Trophoblast cell (in vitro differentiated cells and primary cell): ENCODE measurements at regions not wholly inside any gene's neighbourhood (a gene's known extent, or its start where the extent isn't known, plus 50 kb on each side); places are given as distances from the start of the nearest gene placed in this dataset.

ENCODE experiments used
- DNase-seq, 2 donors: peaks; one replicate each; pipeline ENCODE4 v3.0.0-alpha.2; 2016
- H2AFZ ChIP-seq: 2 replicates; pipeline ENCODE4 v1.6.1; 2013; ENCODE audit warnings: low read length, moderate library complexity, mild to moderate bottlenecking; ENCODE audit not compliant: insufficient read depth, poor library complexity
- H2AK5ac ChIP-seq: 2 replicates; pipeline ENCODE4 v1.6.1; 2013; ENCODE audit warnings: mild to moderate bottlenecking, low read length
- H2BK120ac ChIP-seq: 2 replicates; pipeline ENCODE4 v1.6.1; 2013; ENCODE audit warnings: low read length, mild to moderate bottlenecking, moderate library complexity; ENCODE audit not compliant: insufficient read depth, poor library complexity
- H2BK12ac ChIP-seq: 2 replicates; pipeline ENCODE4 v1.6.1; 2013; ENCODE audit warnings: mild to moderate bottlenecking, low read length, moderate library complexity
- H2BK5ac ChIP-seq: 2 replicates; pipeline ENCODE4 v1.6.1; 2013; ENCODE audit warnings: low read length, low read depth, moderate library complexity, mild to moderate bottlenecking; ENCODE audit not compliant: poor library complexity
- H3K14ac ChIP-seq: 2 replicates; pipeline ENCODE4 v1.6.1; 2013; ENCODE audit warnings: mild to moderate bottlenecking, low read length
- H3K18ac ChIP-seq: 2 replicates; pipeline ENCODE4 v1.6.1; 2013; ENCODE audit warnings: mild to moderate bottlenecking, low read length
- H3K23ac ChIP-seq: 2 replicates; pipeline ENCODE4 v1.6.1; 2013; ENCODE audit warnings: low read length
- H3K27ac ChIP-seq: 2 replicates; pipeline ENCODE4 v1.5.1; 2013; ENCODE audit warnings: low read depth, mild to moderate bottlenecking, inconsistent platforms, low read length, moderate library complexity
- H3K27me3 ChIP-seq: 2 replicates; pipeline ENCODE4 v1.6.1; 2013; ENCODE audit warnings: inconsistent platforms, mild to moderate bottlenecking, low read length, moderate library complexity; ENCODE audit not compliant: insufficient read depth
- H3K36me3 ChIP-seq, 2 experiments: 1 replicate in 1 of 2; 2 replicates in 1 of 2; pipeline ENCODE4 v1.6.1; 2013; ENCODE audit warnings: low read length in 2 of 2, mild to moderate bottlenecking in 2 of 2, moderate library complexity in 1 of 2; ENCODE audit not compliant: insufficient read depth in 2 of 2, control insufficient read depth in 1 of 2
- H3K4ac ChIP-seq: 2 replicates; pipeline ENCODE4 v1.6.1; 2013; ENCODE audit warnings: low read depth, mild to moderate bottlenecking, low read length, moderate library complexity
- H3K4me1 ChIP-seq, 2 experiments: 1 replicate in 1 of 2; 2 replicates in 1 of 2; pipeline ENCODE4 v1.6.1; 2013; ENCODE audit warnings: low read length in 2 of 2, mild to moderate bottlenecking in 2 of 2, moderate library complexity in 1 of 2; ENCODE audit not compliant: insufficient read depth in 2 of 2, control insufficient read depth in 1 of 2
- H3K4me2 ChIP-seq: 2 replicates; pipeline ENCODE4 v1.6.1; 2013; ENCODE audit warnings: inconsistent platforms, mild to moderate bottlenecking, low read length, moderate library complexity
- H3K4me3 ChIP-seq: 2 replicates; pipeline ENCODE4 v1.5.1; 2013; ENCODE audit warnings: mild to moderate bottlenecking, low read depth, low read length, inconsistent platforms
- H3K79me1 ChIP-seq: one replicate; pipeline ENCODE4 v1.6.1; 2013; ENCODE audit warnings: low read length
- H3K79me2 ChIP-seq: 2 replicates; pipeline ENCODE4 v1.6.1; 2013; ENCODE audit warnings: low read length, mild to moderate bottlenecking; ENCODE audit not compliant: control insufficient read depth, insufficient read depth, poor library complexity
- H3K9ac ChIP-seq: 2 replicates; pipeline ENCODE4 v1.6.1; 2013; ENCODE audit warnings: mild to moderate bottlenecking, low read length
- H3K9me3 ChIP-seq: 2 replicates; pipeline ENCODE4 v1.6.1; 2013; ENCODE audit warnings: low read depth, mild to moderate bottlenecking, control low read depth, inconsistent platforms, low read length; ENCODE audit not compliant: insufficient read depth
- H4K12ac ChIP-seq: 2 replicates; pipeline ENCODE4 v1.6.1; 2013; ENCODE audit warnings: low read depth, mild to moderate bottlenecking, low read length, moderate library complexity
- H4K8ac ChIP-seq: 2 replicates; pipeline ENCODE4 v1.6.1; 2013; ENCODE audit warnings: low read depth, mild to moderate bottlenecking, low read length, moderate library complexity
- H4K91ac ChIP-seq: one replicate; pipeline ENCODE4 v1.6.1; 2013; ENCODE audit warnings: low read depth, mild to moderate bottlenecking, low read length, moderate library complexity
- WGBS: extraction: QIAGEN DNeasy Blood & Tissue Kit; methylation state at CpG from one replicate; pipeline ENCODE4 v1.1.7; 2013; ENCODE audit warnings: missing lambda C conversion rate; ENCODE audit not compliant: insufficient read length, insufficient coverage; ENCODE audit errors: extremely low coverage; 5-methylcytosine and 5-hydroxymethylcytosine counted together

DNA sequence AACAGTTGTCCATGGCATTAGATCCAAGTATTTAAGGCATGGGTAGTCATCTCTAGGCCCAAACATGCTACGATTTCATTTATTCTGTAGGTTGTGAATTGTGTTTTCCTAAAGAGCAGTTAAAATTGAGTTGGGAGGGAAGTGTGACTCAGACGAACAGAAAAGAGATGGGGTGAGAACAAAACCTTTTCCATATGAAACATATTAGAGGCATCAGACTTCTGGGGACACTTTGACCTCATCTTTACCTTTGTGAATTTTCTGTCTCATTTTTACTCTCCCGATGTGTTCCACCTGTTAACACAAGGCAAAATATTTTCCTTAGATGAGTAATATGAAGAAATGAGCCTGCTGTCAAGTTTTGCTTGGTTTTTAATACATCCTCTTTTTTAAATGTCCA lies 181.3 kb downstream of the ESM1 start:
- H3K36me3 ChIP-seq, result no peaks in the 10 kb centered on the region
- no peaks in the 10 kb centered on the region for H3K79me2 ChIP-seq
- H3K14ac ChIP-seq, result no peak overlapping the region
- no peak overlapping the region for H4K91ac ChIP-seq
- no peak overlapping the region for H3K9ac ChIP-seq
- H3K4me2 ChIP-seq, result no peak overlapping the region
- H3K27me3 ChIP-seq, result no peaks in the 10 kb centered on the region
- H2BK5ac ChIP-seq, result no peak overlapping the region
- H3K4me3 ChIP-seq, result no peak overlapping the region
- H2BK120ac ChIP-seq, result no peak overlapping the region
- H3K23ac ChIP-seq, result no peak overlapping the region
- no peak overlapping the region for H4K8ac ChIP-seq
- H3K79me1 ChIP-seq, result no peaks in the 10 kb centered on the region
- no peak overlapping the region for H2AK5ac ChIP-seq
- DNase-seq, result no peak
- H2BK12ac ChIP-seq, result no peak overlapping the region
- no peak overlapping the region for H4K12ac ChIP-seq
- no peak overlapping the region for H3K4ac ChIP-seq
- no peaks in the 10 kb centered on the region for H3K9me3 ChIP-seq
- no peak overlapping the region for H2AFZ ChIP-seq
- H3K4me1 ChIP-seq, result peaks cover 0 to 3% of the 10 kb centered on the region in 2 experiments
- H3K18ac ChIP-seq, result no peak overlapping the region
- H3K27ac ChIP-seq, result no peak overlapping the region
- no CpG with 5 or more reads among the region's 3 CpGs for WGBS

DNA sequence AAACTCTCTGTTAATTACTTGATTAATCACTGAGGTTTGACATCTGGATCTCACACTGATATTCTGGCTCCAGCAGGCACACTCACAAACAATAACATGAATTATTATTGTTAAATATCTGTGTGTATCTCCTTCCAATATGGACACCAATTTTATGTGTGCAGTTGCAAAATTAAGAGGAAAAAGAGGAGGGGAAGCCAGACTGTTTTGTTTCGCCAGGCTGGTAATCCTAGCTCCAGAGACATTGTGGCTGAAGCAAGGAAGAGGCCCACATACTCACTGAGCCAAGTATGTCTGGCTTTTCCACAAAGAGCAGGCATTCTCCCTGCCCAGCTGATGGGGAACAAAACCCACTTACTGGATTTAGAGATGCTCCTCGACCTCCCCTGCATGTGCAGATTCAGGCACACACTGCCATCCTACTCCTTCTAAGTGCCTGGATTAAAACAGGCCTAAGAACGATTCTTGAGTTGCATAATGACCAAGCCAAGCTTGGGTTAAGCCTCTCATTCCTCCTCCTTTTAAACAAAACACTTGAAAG lies 181.9 kb downstream of the ESM1 start:
- H3K14ac ChIP-seq, result no peak overlapping the region
- no peaks in the 10 kb centered on the region for H3K79me1 ChIP-seq
- no CpG with 5 or more reads among the region's 3 CpGs for WGBS
- no peak overlapping the region for H4K91ac ChIP-seq
- no peak overlapping the region for H3K4me2 ChIP-seq
- no peak overlapping the region for H2BK12ac ChIP-seq
- no peak overlapping the region for H3K9ac ChIP-seq
- no peak overlapping the region for H4K12ac ChIP-seq
- no peak overlapping the region for H3K27ac ChIP-seq
- H3K4ac ChIP-seq, result no peak overlapping the region
- no peak overlapping the region for H2AFZ ChIP-seq
- H4K8ac ChIP-seq, result no peak overlapping the region
- no peak for DNase-seq
- peaks cover 0 to 3% of the 10 kb centered on the region in 2 experiments for H3K4me1 ChIP-seq
- H3K27me3 ChIP-seq, result no peaks in the 10 kb centered on the region
- no peak overlapping the region for H3K18ac ChIP-seq
- no peak overlapping the region for H2BK5ac ChIP-seq
- no peak overlapping the region for H2BK120ac ChIP-seq
- H3K36me3 ChIP-seq, result no peaks in the 10 kb centered on the region
- no peaks in the 10 kb centered on the region for H3K9me3 ChIP-seq
- H3K79me2 ChIP-seq, result no peaks in the 10 kb centered on the region
- H3K23ac ChIP-seq, result no peak overlapping the region
- no peak overlapping the region for H3K4me3 ChIP-seq
- no peak overlapping the region for H2AK5ac ChIP-seq

DNA sequence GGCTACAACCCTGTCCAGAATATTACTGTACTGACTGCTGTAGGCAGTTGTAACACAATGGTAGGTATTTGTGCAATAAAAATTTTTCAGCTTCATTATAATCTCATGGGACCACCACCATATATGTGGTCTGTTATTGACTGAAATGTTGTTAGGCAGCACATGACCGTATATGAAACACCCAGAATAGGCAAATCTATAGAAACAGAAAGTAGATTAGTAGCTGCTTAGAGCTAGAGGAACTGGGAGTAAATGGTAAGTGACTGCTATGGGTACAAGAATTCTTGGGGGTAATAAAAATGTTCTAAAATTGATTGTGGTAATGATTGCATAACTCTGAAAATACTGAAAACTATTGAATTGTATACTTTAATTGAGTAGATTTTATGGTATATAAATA lies 185.7 kb downstream of the ESM1 start:
- no CpG with 5 or more reads among the region's 1 CpG for WGBS
- Histone ChIP-seq H3K36me3 (no peaks in the 10 kb centered on the region), H3K27me3 (no peaks in the 10 kb centered on the region), H2AK5ac (no peak overlapping the region), H3K23ac (no peak overlapping the region), H3K4me1 (no peaks in the 10 kb centered on the region), H3K9me3 (no peaks in the 10 kb centered on the region), H3K27ac (no peak overlapping the region), H3K18ac (no peak overlapping the region), H3K4me3 (no peak overlapping the region), H3K4me2 (no peak overlapping the region), H3K9ac (no peak overlapping the region), H3K79me2 (no peaks in the 10 kb centered on the region), H2AFZ (no peak overlapping the region), H3K4ac (no peak overlapping the region), H3K79me1 (no peaks in the 10 kb centered on the region), H4K91ac (no peak overlapping the region), H2BK12ac (no peak overlapping the region), H2BK120ac (no peak overlapping the region), H4K12ac (no peak overlapping the region), H3K14ac (no peak overlapping the region), H2BK5ac (no peak overlapping the region), H4K8ac (no peak overlapping the region)
- no peak for DNase-seq

DNA sequence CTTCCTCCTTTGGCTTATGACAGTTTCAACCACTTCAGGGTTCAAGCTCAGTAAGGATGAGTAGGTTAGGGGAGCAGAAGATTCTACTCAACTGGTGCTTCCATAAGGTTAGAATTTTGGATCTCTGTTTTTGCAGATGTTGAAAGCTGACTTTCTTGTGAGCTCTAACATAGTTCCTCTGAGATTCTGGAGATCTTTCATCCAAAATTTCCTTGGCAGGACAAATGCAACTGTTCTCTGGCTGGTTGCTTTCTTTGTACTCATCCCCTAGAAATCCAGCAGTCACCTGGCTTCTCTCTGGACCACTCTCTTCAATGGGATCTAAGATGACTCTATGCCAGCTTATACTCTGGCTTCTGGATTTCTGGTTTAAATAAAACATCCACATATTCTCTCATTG lies 189.6 kb downstream of the ESM1 start:
- Histone ChIP-seq H2BK12ac (no peak overlapping the region), H3K23ac (no peak overlapping the region), H3K27me3 (no peaks in the 10 kb centered on the region), H4K91ac (no peak overlapping the region), H4K8ac (no peak overlapping the region), H3K14ac (no peak overlapping the region), H3K79me1 (no peaks in the 10 kb centered on the region), H3K4me1 (no peaks in the 10 kb centered on the region), H3K36me3 (no peaks in the 10 kb centered on the region), H4K12ac (no peak overlapping the region), H3K4me3 (no peak overlapping the region), H3K27ac (no peak overlapping the region), H3K4me2 (no peak overlapping the region), H3K18ac (no peak overlapping the region), H3K79me2 (no peaks in the 10 kb centered on the region), H2BK120ac (no peak overlapping the region), H3K9ac (no peak overlapping the region), H2BK5ac (no peak overlapping the region), H2AFZ (no peak overlapping the region), H3K9me3 (no peaks in the 10 kb centered on the region), H2AK5ac (no peak overlapping the region), H3K4ac (no peak overlapping the region)
- DNase-seq, result no peak
